Esophagus muscularis mucosa (tissue), 4 donors: ENCODE measurements at regions not wholly inside any gene's neighbourhood (a gene's known extent, or its start where the extent isn't known, plus 50 kb on each side); places are given as distances from the start of the nearest gene placed in this dataset.

Source experiments
- DNase-seq: peaks from one replicate; pipeline ENCODE4 v3.0.0-alpha.2; 2017; ENCODE audit errors: extremely low spot score
- H3K27ac ChIP-seq, 4 donors: fragments of 200-600 bp; sonication (generic); replicated peaks in 1 of 4; 1 replicate in 3 of 4; 2 replicates in 1 of 4; pipeline ENCODE4 v1.5.1; 2016 to 2019; ENCODE audit warnings: mild to moderate bottlenecking in 1 of 4
- H3K27me3 ChIP-seq, 4 donors: fragments of 200-600 bp; sonication (generic); one replicate each; pipeline versions ENCODE4 v1.5.1 to v1.6.0; 2016 to 2019
- H3K36me3 ChIP-seq, 4 donors: fragments of 200-600 bp; sonication (generic); one replicate each; pipeline ENCODE4 v1.5.1; 2016 to 2019
- H3K4me1 ChIP-seq, 4 donors: fragments of 200-600 bp; sonication (generic); one replicate each; pipeline ENCODE4 v1.5.1; 2016 to 2019
- H3K4me3 ChIP-seq, 4 donors: fragments of 200-600 bp; sonication (generic); 1 replicate in 2 of 4; 2 replicates in 2 of 4; pipeline ENCODE4 v1.5.1; 2016 to 2019; ENCODE audit warnings: mild to moderate bottlenecking in 4 of 4, moderate library complexity in 1 of 4
- H3K9me3 ChIP-seq, 4 donors: fragments of 200-600 bp; sonication (generic); 1 replicate in 3 of 4; 2 replicates in 1 of 4; pipeline ENCODE4 v1.5.1; 2016 to 2019
- EP300 ChIP-seq: sonication (generic); formaldehyde crosslinking; IDR thresholded peaks from one replicate; pipeline ENCODE4 v1.6.1; 2017; ENCODE audit warnings: antibody characterized with exemption
- POLR2A ChIP-seq: fragments of 450-650 bp; IDR thresholded peaks from one replicate; pipeline ENCODE4 v1.6.1; 2017; ENCODE audit warnings: antibody characterized with exemption, moderate library complexity, mild to moderate bottlenecking, low read depth
- POLR2AphosphoS5 ChIP-seq, 2 donors: sonication (generic); formaldehyde crosslinking; IDR thresholded peaks; one replicate each; pipeline ENCODE4 v1.6.1; 2017; ENCODE audit warnings: antibody characterized with exemption in 2 of 2
- WGBS: methylation state at CpG from one replicate; pipeline ENCODE4 v1.1.5; 2018; 5-methylcytosine and 5-hydroxymethylcytosine counted together
- intact Hi-C: fragments of 100-400 bp; cut with DNase I; formaldehyde crosslinking; loops from one replicate; pipeline ENCODE4 v1.15.1; 2023
- TF ChIP-seq, protein P1 (sequence below), 3 experiments: fragments of 200-600 bp in 2 of 3; fragments of 450-650 bp in 1 of 3; sonication (generic) in 2 of 3; IDR thresholded peaks; one replicate each; pipeline ENCODE4 v1.5.1; 2017 to 2019; ENCODE audit warnings: antibody characterized with exemption in 3 of 3, mild to moderate bottlenecking in 2 of 3, moderate library complexity in 1 of 3

DNA sequence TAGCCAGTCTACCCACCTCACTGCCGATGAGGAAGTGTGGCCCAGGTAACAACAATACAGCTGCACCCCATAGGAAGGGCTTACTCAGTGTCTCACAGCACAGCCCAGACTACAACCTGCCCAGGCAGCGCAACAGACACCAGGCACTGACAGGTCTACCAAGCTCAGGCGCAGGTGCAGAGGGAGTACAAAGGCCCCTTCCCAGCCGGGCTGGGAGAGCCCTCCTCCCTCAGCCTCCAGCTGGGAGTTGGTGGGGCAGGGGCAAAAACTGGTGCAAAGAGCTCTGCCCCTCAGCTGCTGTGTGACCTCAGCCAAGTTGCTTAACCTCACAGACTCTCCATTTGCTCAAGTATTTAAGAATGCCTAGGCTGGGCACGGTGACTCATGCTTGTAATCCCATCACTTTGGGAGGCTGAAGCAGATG is 112.6 kb upstream of the LHX1 start:
- Histone ChIP-seq H3K9me3 (no peaks in the 10 kb centered on the region), H3K27me3 (peaks cover 0 to 91% (median 0%) of the 10 kb centered on the region in 4 donors), H3K4me3 (no peak overlapping the region), H3K36me3 (no peaks in the 10 kb centered on the region), H3K4me1 (no peaks in the 10 kb centered on the region), H3K27ac (no peak overlapping the region)
- WGBS = 76% methylated on average over 5 of the region's 5 CpGs
- no peak for TF ChIP-seq POLR2AphosphoS5 (IDR thresholded peaks at IDR 0.05)
- TF ChIP-seq, protein P1, sequence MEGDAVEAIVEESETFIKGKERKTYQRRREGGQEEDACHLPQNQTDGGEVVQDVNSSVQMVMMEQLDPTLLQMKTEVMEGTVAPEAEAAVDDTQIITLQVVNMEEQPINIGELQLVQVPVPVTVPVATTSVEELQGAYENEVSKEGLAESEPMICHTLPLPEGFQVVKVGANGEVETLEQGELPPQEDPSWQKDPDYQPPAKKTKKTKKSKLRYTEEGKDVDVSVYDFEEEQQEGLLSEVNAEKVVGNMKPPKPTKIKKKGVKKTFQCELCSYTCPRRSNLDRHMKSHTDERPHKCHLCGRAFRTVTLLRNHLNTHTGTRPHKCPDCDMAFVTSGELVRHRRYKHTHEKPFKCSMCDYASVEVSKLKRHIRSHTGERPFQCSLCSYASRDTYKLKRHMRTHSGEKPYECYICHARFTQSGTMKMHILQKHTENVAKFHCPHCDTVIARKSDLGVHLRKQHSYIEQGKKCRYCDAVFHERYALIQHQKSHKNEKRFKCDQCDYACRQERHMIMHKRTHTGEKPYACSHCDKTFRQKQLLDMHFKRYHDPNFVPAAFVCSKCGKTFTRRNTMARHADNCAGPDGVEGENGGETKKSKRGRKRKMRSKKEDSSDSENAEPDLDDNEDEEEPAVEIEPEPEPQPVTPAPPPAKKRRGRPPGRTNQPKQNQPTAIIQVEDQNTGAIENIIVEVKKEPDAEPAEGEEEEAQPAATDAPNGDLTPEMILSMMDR (IDR thresholded peaks at IDR 0.05) = no peak
- no peak for TF ChIP-seq POLR2A
- no peak for TF ChIP-seq EP300
- intact Hi-C loops = no loop called here
- DNase-seq = no peak

DNA sequence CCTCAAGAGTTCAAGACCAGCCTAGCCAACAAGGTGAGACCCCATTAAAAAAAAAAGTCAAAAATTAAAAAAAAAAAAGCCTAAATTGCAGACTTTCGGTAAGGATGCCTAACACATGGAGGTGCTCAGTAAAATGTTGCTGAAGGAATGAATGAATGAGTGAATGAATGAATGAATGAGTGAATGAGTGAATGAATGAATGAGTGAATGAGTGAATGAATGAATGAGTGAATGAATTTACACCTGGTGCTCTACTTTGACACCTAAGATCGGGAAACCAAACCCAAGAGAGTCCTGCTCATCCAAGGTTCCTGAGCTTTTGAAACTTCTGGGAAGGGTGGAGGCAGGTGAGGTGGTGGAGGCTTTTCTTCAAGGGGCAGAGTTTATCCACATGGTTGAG is 112.2 kb upstream of the LHX1 start:
- intact Hi-C loops = no loop called here
- Histone ChIP-seq H3K4me1 (no peaks in the 10 kb centered on the region), H3K27me3 (peaks cover 0 to 90% (median 0%) of the 10 kb centered on the region in 4 donors), H3K4me3 (no peak overlapping the region), H3K9me3 (no peaks in the 10 kb centered on the region), H3K36me3 (no peaks in the 10 kb centered on the region), H3K27ac (no peak overlapping the region)
- no peak for DNase-seq
- WGBS = 87% methylated on average over 2 of the region's 2 CpGs
- TF ChIP-seq EP300 = no peak
- TF ChIP-seq, protein P1 (IDR thresholded peaks at IDR 0.05) = no peak

DNA sequence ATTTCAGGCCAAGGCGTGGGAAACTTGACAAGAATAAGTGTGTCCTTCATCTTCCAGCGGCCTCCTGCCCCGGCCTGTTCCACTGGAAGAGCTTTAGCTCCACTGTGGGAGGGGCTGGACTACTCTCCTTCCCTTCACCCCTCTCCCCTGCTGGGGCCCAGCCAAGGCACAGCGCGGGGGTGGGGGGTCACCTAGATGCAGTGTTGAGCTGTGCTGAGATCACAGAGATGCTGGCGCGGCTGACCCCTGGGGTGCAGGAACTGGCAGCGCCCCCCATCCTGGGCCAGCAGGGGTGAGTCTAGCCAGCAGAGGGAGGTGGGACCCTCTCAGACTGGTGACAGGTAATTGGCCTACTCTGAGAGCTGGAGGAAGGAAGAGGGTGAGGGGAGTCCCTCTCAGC is 111.8 kb upstream of the LHX1 start:
- intact Hi-C loops = no loop called here
- DNase-seq = no peak
- H3K4me3 ChIP-seq = no peak overlapping the region
- TF ChIP-seq, protein P1 (IDR thresholded peaks at IDR 0.05) = no peak
- TF ChIP-seq POLR2AphosphoS5 (IDR thresholded peaks at IDR 0.05) (no peak), POLR2A (no peak), EP300 (no peak)
- WGBS = 56% methylated on average over 5 of the region's 8 CpGs
- H3K27ac ChIP-seq = no peak overlapping the region
- no peaks in the 10 kb centered on the region for H3K9me3 ChIP-seq
- no peaks in the 10 kb centered on the region for H3K4me1 ChIP-seq
- H3K27me3 ChIP-seq = peaks cover 0 to 86% (median 0%) of the 10 kb centered on the region in 4 donors
- no peaks in the 10 kb centered on the region for H3K36me3 ChIP-seq

DNA sequence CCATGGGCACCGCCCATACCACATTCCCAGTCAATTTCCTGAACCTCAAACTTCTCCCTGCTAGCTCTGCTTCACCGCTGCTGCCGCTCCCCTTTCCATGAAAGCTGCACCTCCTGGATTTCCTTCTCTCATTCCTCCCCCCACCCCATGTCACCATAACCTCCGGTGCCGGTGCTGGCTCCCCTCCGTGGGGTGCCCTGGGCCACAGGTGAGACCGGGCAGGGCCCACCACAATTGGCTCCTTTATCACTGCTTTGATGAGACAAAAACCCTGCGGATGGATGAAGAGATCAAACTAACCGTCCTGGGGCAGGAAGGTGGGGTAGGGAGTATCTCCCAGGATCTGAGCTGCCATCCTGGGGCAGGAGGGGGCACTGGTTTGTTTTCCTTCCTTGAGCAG is 111.3 kb upstream of the LHX1 start:
- no peaks in the 10 kb centered on the region for H3K36me3 ChIP-seq
- DNase-seq = no peak
- no peak for TF ChIP-seq EP300
- TF ChIP-seq POLR2AphosphoS5 (IDR thresholded peaks at IDR 0.05) = no peak
- TF ChIP-seq, protein P1 (IDR thresholded peaks at IDR 0.05) = no peak
- no peak for TF ChIP-seq POLR2A
- intact Hi-C loops = no loop called here
- no peaks in the 10 kb centered on the region for H3K9me3 ChIP-seq
- no peaks in the 10 kb centered on the region for H3K4me1 ChIP-seq
- peaks cover 0 to 82% (median 0%) of the 10 kb centered on the region in 4 donors for H3K27me3 ChIP-seq
- H3K27ac ChIP-seq = no peak overlapping the region
- WGBS = 67% methylated on average over 9 of the region's 9 CpGs
- no peak overlapping the region for H3K4me3 ChIP-seq

DNA sequence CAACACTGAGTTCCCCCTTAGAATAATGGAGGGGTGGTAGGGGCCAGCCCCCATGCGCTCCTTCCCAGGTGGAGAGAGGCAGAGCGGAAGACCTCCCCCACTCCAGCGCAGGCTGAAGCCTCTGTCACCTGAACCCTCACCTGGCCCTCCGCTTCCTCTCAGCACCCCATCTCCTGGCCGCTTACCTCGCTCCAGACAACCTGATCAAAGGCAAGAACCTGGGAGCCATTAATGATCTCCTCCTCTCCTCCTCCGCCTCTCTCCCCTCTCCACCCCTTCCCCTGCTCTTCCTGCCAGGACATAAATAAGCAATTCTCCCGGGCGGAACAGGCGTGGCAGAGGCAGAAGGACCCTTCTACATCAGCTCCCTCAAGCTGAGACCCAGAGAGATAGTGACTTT is 110.2 kb upstream of the LHX1 start:
- H3K27me3 ChIP-seq = peaks cover 0 to 71% (median 0%) of the 10 kb centered on the region in 4 donors
- H3K27ac ChIP-seq = no peak overlapping the region
- DNase-seq = no peak
- no peaks in the 10 kb centered on the region for H3K9me3 ChIP-seq
- intact Hi-C loops = no loop called here
- WGBS = 26% methylated on average over 10 of the region's 10 CpGs
- no peaks in the 10 kb centered on the region for H3K36me3 ChIP-seq
- TF ChIP-seq POLR2A = no peak
- TF ChIP-seq, protein P1 (IDR thresholded peaks at IDR 0.05) = no peak
- TF ChIP-seq POLR2AphosphoS5 (IDR thresholded peaks at IDR 0.05) = no peak
- no peak for TF ChIP-seq EP300
- no peak overlapping the region for H3K4me3 ChIP-seq
- no peaks in the 10 kb centered on the region for H3K4me1 ChIP-seq
